DMS 273 treated with DMSO at 0.1 percent for 48 hours (cell line): ENCODE measurements at regions not wholly inside any gene's neighbourhood (a gene's known extent, or its start where the extent isn't known, plus 50 kb on each side); places are given as distances from the start of the nearest gene placed in this dataset.

Experiments used
- DNase-seq: peaks from one replicate; lab custom pipeline; 2025; lab: John Stamatoyannopoulos, UW

DNA sequence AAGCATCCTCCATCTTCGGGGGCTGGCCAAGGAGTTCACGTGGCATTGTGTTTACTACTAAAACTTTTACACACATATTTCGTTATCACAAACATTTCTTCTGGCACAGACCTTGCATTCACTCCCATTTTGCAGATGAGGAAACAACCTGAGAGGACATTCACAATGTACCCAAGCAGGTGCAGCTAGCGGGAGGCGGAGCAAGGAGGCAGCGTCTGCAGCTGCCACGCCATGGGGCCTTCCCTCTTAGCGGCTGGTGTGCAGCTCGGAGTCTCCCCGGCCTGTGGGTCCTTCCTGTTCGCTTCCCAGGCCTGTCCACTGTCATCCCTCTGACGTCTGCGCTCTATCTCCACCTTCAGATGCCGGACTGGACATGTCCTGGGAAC, 807.8 kb downstream of the TBC1D22A start:
- DNase-seq, result no peak

DNA sequence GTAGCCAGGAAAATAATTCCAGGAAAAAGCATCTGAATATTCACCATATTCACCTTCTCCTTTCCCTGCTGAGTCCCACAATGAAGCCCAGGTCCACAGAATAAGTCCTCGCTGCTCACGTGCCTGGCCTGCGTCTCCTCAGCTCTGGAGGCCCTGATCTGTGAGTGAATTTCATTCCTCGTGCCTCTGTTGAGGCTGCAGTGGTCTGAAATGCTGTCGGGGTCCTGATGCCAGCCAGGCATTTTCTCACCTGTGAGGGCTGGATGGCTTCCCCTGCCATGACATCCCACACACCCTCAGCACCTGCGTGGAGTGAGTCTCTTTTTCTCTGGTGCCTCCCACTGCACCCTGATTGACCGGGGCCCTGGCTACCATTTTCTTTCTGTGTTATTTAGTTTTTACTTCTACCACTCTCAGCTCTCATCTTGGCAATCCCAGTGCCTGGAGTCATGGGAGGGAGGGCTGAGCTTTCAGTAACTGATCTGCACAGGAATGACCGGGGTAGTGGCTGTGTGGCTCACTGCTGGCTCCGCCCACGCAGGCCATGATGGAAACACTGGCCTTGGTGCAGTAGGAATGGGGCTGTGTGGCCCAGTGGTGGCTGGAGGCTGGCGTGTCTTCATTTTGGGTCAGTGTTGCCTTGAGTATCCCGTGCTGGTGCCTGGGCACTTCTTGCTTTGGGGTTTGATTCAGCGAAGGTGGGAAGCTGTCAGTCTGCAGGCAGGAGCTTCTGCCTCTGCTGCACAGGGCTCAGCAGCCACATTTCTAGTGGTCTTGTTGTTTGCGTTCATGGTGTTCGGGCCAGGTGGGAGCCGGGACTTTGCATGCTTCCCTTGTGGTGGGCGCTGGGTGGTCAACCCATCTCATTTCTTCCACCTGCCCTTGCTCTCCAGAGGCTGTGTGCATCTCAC, 807.2 kb downstream of the TBC1D22A start:
- no peak for DNase-seq

DNA sequence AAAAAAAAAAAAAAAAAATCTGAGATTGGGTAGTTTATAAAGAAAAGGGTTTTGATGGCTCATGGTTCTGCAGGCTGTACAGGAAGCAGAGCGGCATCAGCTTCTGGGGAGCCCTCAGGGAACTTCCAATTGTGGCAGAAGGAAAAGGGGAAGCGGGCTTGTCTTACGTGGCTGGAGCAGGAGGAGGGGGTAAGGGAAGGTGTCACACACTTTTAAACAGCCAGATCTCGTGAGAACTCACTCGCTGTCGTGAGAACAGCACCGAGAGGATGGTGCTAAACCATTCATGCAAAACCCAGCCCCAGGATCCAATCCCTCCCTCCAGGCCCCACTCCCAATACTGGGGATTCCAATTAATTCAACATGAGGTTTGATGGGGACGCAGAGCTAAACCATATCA, 806.2 kb downstream of the TBC1D22A start:
- DNase-seq, result no peak

DNA sequence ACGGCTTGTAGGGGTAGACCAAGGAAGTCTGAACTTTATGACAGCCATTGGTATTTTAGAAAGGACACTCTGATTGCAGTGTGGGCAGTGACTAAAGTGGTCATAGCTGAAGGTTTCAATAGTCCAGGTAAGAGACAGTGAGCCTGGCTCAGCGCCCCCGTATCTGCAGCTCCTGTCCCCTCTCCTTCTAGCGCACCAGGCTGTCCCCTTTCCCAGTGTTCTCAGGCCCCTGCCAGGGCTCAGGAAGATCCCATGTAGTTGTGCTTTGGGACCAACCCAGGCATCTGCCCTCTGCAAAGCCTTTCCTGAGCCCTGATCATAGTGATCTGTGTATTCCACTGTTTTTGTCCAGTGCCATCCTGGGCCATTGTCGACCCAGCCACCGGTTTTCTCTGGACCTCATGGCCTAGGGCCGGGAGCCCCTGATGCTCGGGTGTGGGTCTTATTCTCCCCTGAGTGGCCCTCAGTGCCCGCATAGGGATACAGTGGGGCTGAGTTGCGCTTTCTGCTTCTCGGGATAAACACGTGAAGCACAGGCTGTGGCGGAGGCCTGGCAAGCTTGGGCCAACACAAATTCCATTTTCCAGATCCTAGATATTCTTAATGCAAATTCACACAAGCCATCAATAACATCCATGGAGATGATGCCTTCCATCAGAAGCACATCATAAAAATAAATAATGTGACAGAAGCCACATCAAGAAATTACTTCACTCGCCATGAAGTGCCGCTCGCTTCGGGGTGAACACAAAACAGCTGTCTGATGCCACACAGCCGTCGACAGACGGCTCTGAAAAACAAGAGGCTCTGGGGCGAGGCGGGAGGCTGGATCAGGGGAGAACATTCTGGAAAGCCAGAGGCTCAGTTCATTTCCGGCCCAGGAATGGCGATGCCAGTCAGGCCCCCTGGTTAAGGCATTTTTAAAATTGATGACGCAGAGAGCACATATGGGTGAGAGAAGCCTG, 805.0 kb downstream of the TBC1D22A start:
- no peak for DNase-seq

DNA sequence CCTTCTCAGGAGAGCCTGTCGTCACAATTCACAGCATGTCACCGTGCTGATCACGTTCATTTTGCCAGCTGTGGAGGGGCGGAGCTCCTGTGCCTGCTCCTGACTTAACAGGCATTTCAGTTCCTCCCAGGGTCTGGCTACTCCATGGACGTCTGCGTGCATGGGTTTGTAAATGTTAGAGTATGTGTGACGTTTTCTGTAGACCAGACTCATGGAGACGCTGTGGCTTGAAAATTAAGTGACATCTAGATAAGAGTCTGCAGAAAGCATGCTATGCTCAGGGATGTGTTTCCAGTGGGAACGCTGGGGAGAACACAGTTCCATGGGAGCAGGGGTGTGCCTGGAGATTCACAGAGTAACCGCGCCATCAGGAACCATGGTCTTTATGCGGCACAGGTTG, 804.0 kb downstream of the TBC1D22A start:
- DNase-seq, result no peak

DNA sequence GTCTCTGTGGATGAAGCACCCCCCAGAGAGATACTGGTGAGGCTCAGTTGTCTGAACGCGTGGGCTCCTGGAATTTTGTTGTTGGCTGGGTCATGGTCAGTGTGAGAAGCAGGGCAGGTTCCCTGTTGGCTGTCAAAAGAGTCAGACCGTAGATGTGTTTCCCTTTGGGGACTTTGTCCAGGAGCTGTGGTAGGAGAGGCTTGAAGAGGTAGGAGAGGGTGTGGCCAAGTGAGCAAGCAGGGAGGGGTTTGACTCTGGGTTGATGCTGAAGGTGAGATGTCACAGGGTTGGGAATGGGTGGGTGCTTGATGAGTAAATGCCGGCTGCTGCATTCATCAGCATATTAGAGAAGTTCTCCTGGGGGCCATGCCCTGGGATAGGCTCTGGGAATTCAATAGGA, 803.2 kb downstream of the TBC1D22A start:
- DNase-seq, result no peak

DNA sequence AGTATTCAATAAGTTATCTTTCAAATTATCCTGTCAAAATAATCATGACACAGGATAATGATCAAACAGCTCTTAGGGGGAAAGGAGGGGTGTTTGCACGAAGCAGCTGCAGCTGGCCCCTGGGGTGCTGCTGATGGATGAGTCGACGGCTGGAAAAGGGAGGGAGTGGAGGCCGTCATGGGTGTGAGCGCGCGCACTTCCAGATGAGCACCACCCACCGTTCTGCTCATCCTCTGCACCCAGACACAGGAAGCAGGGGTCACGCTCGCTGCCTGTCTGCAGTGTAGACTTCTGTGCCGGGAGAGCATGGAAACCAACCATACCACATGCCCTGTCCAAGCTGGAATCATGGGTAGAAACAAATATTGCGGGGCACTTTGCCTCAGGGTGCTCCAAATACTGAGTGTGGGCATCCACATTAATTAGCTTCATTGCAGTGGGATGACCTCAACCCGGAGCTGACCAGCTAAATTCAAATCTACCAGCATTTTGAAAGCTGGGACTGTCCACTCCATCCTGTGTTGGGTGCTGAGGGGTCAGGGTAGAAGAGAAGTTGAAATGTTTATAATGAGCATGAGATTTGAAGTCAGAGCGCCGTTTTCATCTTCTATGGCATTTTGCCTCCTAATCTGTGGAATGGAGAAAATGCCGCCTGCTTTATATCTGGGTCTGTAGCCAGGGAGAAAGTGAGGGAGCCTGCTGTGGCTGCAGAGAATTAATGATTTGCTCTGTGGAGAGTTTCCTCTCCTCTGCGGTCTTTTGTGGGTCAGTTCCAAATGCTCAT, 802.4 kb downstream of the TBC1D22A start:
- DNase-seq, result no peak

DNA sequence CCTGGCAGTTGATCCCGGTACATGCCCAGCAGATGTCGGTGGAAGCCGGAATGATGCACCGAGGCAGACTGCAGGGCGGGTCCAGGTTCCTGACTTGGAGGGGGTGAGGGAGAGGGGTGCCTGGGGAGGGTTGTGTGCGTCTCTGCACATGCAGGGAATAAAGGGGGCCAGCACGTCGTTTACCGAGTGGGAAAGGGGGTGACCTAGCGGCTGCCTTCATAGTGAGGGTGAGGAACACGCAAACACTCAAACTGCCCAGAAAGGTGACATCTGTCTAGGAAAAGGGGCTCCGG, 801.7 kb downstream of the TBC1D22A start:
- DNase-seq, result no peak

DNA sequence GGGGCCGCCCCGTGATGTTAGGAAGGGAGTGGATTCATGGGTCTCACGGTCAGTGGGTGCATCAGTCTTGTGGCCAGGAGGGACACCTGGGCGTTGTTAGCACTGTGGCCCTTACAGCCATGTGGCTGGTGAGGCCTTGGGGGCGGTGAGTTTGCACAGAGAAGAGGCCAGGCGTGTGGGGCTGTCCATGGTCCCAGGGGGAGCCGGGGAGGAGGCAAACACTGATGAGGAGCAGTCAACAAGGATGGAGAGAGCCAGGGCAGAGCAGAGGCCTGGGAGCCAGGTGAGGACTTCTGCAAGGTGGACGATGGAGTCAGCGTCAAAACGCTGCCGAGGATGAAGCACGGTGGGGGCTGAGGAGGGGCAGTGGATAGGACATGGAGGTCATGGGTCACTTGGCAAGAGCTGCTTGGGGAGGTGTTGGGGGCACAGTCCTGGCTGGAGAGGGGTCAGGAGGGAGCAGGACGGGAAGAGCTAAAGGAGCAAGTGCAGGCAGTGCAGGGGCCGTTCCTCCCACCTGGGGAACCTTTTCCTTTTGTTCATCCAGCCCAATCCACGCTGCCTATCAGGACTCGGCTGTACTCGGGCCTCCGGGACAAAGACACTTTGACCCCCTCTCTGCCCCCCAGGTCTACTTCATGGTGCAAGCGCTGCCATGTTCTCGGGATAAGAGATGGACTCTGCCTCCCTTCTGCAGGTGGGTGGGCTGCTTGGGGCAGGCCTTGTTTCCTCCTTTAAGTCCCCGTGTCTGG, 801.1 kb downstream of the TBC1D22A start:
- no peak for DNase-seq

DNA sequence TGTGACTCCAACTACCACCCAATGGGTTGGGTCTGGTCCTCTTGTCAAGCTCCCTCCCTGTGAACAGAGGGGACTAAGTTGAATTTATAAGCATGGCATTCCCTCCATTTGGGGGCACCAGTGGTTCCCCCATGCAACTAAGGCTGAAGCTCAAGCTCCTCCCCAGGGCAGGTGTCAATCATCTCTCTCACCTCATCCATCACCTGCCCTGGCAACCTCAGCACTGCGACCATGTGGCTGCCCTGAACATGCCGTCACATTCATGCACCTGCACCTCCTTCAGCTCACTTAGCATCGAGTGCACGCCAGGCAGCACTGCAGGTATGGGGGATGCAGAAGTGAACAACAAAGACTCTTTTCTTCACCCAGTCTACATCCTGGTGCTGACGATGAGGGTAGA, 799.3 kb downstream of the TBC1D22A start:
- DNase-seq, result no peak

DNA sequence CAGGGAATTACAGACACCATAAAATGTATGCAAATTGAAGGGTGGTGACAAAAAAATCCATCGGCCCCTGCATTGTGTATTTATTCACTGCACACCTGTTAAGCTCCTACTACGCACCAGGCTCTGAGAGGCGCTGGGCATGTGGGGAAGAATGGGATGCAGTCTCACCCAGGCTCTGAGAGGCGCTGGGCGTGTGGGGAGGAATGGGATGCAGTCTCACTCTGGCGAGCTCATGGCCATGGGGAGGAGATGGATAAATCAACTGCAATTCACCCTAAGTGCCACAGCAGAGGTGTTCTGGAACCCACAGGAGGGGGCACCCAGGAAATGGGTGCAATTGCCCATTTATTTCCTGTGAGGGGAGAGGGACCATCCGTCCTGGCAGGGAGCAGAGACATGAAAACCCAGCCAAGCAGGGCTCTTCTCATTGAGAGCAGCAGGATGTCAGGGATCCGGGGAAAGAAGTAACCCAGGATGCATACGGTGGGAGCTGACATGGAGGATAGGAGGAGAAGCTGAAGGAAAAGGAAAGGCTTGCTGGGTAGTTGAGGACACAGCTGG, 798.7 kb downstream of the TBC1D22A start:
- no peak for DNase-seq

DNA sequence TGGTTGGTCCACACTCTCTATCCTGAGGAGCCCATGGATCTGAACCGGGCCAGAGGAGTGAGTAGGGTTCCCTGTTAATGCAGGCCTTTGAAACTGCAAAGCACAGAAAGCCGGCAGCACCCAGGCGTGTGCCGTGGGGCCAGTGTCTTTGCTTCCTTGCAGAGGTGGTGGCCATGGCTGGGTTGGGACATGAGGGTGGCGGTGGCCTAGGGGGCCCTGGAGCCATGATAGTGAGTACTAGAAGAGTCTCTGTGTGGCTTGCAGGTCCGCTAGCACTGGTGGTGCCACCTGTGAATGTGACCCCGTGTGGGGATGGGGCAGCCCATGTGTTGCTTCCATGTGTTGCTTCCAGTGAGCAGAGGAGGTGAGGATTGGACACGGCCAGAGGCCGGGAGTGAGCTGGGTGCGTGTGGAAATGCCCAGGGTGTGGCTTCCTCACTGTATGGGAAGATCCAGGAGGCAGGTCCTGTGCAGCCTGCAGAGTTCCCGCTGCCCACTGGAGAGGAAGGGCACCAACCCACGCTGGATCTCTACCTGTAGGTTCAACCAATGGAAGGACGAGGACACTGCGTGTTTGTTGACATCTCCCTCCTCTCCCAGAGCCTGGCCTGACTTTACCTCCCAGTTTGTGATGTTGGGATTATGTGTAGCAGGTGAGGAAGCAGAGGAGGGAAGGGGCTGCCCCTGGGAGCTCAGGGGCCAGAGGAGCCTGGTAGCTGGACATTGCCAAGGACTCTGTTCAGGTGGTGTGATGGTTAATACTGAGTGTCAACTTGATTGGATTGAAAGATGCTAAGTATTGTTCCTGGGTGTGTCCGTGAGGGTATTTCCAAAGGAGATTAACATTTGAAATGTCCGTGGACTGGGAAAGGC, 796.6 kb downstream of the TBC1D22A start:
- no peak for DNase-seq

DNA sequence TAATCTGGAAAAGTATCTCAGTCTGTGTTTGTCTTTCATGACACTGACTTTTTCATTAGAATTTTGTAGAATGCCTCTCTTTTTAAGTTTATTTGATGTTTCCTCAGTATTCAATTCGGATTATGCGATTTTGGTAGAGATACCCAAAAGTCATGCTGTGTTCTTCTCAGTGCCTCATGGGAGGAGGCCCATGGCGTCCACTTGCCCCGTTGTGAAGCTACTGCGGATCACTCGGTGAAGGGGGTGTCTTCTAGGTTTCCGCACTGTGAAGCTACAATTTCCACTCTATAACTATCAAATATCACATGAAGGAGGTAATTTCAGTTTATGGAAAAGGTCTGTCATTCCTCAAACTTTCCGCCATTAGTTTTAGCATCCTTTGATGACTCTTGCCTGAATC, 794.0 kb downstream of the TBC1D22A start:
- DNase-seq, result no peak

DNA sequence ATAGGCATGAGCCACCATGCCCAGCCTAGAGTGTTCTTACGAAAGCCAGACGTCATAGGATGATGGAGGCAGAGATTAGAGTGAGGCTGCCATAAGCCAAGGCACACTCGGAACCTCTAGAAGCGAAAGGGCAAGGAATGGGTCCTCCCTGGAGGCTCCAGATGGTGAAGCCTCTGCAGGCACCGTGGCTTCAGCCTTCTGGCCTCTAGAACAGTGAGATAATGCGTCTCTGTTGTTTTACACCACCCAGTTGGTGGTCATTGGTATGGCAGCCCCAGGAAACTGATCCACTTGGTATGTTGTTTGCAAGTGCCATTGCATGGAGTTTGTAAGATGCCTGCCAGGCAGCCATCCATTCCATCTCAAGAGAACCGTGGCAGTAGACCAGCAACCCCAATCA, 791.0 kb downstream of the TBC1D22A start:
- DNase-seq, result no peak

DNA sequence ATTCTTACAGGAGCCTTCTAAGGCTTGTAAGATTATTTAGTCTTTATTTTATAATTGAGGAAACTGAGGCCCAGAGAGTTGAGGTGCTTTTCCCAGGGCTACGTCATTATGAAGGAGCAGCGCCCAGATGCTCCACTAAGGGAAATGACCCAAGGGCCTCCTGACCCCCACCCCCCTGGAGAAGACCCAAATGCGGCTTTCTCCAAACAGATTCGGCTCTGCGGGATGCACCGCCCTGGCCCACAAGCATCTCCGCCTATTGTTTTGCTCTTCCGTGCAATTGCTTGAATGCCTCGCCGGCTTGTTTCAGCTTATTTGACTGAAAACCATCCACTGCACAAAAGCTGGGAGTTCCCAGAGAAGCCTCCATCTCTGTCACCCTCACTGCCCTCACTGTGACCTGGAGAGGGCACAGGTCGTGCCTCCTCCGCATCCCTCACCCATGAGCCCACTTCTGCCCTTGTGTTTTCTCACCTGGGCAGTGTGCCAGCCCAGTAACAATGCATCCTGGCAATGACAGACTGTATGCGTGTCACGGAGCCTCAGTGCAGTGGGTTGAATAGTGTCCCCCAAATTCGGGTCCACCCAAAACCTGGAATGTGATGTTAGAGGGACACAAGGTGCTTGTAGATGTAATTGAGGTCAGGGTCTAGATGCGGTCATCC, 790.2 kb downstream of the TBC1D22A start:
- no peak for DNase-seq

DNA sequence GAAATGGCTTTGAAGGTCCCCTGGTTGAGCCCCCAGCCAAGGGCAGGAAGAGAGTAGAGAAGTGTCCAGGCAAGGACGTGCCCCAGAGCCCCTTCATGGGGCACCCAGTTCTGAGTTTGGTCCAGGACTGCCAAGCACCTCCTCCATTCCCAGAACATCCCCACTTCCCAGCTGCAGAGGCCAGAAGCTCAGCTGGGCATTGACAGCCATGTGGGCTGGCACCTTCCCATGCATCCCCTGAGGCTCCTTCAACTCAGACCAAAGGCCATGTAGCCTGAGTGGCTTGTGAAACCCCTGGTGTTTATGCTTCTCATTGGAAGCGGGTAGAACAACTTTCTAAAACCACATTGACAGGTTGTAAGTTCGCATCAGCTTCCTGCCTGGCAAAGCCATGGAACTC, 789.6 kb downstream of the TBC1D22A start:
- DNase-seq, result no peak

DNA sequence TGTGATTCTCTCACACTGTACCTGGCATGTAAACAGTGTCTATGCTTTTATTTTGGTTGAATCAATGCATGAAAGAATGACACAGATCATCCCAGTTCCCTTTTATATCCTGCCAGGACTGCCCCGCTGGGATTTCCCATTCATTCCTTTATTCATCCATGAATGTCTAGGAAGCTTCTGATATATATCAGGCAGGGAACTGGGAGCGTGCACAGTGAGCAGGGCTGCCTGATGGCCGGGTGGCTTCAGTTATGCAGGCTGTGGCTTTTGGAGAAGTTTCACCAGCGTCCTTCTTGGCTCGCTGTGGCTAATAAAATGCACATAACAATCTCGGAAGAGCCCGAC, 789.0 kb downstream of the TBC1D22A start:
- DNase-seq, result no peak

DNA sequence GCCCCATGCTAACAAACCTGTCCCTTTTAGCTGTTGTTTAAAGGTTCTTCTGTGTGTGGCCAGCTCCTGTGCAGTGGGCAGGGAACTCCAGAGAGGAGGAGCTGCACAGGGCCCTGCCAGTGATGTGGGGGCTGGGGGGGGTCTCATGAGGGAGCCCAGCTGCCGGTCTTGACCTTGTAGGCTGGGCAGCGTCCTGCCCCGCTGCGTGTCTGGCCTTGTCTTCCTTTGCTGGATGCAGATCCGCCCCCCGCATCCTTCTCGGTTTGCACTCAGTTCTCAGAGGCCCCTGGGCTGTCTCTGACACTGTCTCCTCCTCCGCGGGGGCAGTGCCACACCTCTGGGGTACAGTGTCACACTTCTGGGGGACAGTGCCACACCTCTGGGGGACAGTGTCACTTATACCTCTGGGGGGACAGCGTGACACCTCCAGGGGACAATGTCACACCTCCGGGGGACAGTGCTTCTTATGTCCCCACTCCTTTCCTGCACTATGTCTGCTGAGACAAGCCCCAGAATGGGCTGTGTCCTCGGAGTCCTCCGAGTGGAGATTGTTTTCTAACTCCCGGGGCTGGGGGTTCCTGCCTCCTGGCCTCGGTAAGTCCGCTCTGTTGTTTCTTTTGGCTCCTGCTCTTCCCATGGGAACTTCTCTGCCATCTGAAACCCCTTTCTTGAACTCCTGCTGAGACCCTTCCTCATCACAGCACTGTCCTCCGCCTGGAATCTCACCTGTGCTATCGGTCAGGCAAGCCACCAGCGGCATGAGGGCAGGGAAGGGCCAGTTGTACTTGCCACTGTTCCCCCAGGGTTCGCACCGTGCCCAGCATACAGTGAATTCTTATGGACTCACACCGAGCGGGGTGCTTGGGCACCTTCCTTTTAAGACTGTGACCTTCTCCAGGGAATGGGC, 788.3 kb downstream of the TBC1D22A start:
- DNase-seq, result no peak
